Endothelial cell (in vitro differentiated cells): ENCODE measurements at regions not wholly inside any gene's neighbourhood (a gene's known extent, or its start where the extent isn't known, plus 50 kb on each side); places are given as distances from the start of the nearest gene placed in this dataset.

Source experiments
- DNase-seq: peaks from one replicate; pipeline ENCODE4 v3.0.0; 2021; ENCODE audit warnings: low spot score
- H3K27ac Mint-ChIP-seq: one replicate; pipeline ENCODE4 v1.8.0; 2021; ENCODE audit warnings: mixed read lengths, inconsistent platforms; ENCODE audit not compliant: unreplicated experiment
- H3K27me3 Mint-ChIP-seq: one replicate; pipeline ENCODE4 v1.8.0; 2021; ENCODE audit warnings: mild to moderate bottlenecking, moderate library complexity, mixed read lengths, inconsistent platforms; ENCODE audit not compliant: unreplicated experiment
- H3K36me3 Mint-ChIP-seq: one replicate; pipeline ENCODE4 v1.8.0; 2021; ENCODE audit warnings: mild to moderate bottlenecking, low read depth, mixed read lengths, inconsistent platforms; ENCODE audit not compliant: unreplicated experiment
- H3K4me1 Mint-ChIP-seq: one replicate; pipeline ENCODE4 v1.8.0; 2021; ENCODE audit warnings: mild to moderate bottlenecking, mixed read lengths, inconsistent platforms; ENCODE audit not compliant: unreplicated experiment
- H3K4me3 Mint-ChIP-seq: one replicate; pipeline ENCODE4 v1.8.0; 2021; ENCODE audit warnings: mild to moderate bottlenecking, mixed read lengths, inconsistent platforms; ENCODE audit not compliant: unreplicated experiment
- H3K9me3 Mint-ChIP-seq: one replicate; pipeline ENCODE4 v1.8.0; 2021; ENCODE audit warnings: mixed read lengths, inconsistent platforms; ENCODE audit not compliant: unreplicated experiment
- CTCF ChIP-seq: fragments of 200-600 bp; sonication (generic); IDR thresholded peaks from one replicate; pipeline ENCODE4 v1.5.0; 2021; ENCODE audit warnings: antibody characterized with exemption; ENCODE audit not compliant: unreplicated experiment

- Mint-ChIP-seq H3K4me3 (no peak overlapping the region), H3K27me3 (no peaks in the 10 kb centered on the region), H3K36me3 (no peaks in the 10 kb centered on the region), H3K27ac (no peak overlapping the region), H3K4me1 (no peaks in the 10 kb centered on the region), H3K9me3 (no peaks in the 10 kb centered on the region)
- no peak for DNase-seq
- TF ChIP-seq CTCF, result no peak
Measured at GRCh38 chr1:190908246-190908645, 430.6 kb upstream of the BRINP3 start.

DNA sequence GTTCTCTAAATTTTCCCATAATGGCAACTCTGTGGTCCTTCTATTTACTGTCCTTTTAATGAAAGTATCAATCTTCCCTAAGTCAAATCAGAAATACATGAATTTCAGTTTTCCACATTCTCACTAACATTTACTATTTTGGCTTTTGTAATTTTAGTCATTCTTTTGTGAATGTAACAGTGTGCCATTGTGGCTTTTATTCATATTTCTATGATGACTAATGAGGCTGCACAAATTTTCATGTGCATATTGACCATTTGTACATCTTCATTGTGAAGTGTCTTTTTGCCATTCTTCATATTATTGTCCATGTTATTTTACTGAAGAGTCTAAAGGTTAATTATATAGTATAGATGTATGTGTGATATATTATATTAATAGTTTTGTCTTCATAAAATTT is 431.0 kb upstream of the BRINP3 start:
- no peak overlapping the region for H3K27ac Mint-ChIP-seq
- H3K4me1 Mint-ChIP-seq, result no peaks in the 10 kb centered on the region
- H3K27me3 Mint-ChIP-seq, result no peaks in the 10 kb centered on the region
- no peak for DNase-seq
- no peaks in the 10 kb centered on the region for H3K36me3 Mint-ChIP-seq
- H3K4me3 Mint-ChIP-seq, result no peak overlapping the region
- no peaks in the 10 kb centered on the region for H3K9me3 Mint-ChIP-seq
- no peak for TF ChIP-seq CTCF

- no peak for TF ChIP-seq CTCF
- Mint-ChIP-seq H3K36me3 (no peaks in the 10 kb centered on the region), H3K9me3 (no peaks in the 10 kb centered on the region), H3K4me1 (no peaks in the 10 kb centered on the region), H3K27me3 (no peaks in the 10 kb centered on the region), H3K27ac (no peak overlapping the region), H3K4me3 (no peak overlapping the region)
- no peak for DNase-seq
Measured at GRCh38 chr1:190935925-190936324, 458.3 kb upstream of the BRINP3 start.

GRCh38 chr1:190936337-190936736 is 458.7 kb upstream of the BRINP3 start:
- no peaks in the 10 kb centered on the region for H3K27me3 Mint-ChIP-seq
- no peaks in the 10 kb centered on the region for H3K9me3 Mint-ChIP-seq
- H3K36me3 Mint-ChIP-seq, result no peaks in the 10 kb centered on the region
- H3K27ac Mint-ChIP-seq, result no peak overlapping the region
- no peak for TF ChIP-seq CTCF
- no peak overlapping the region for H3K4me3 Mint-ChIP-seq
- DNase-seq, result no peak
- no peaks in the 10 kb centered on the region for H3K4me1 Mint-ChIP-seq

- Mint-ChIP-seq H3K9me3 (no peaks in the 10 kb centered on the region), H3K4me1 (no peaks in the 10 kb centered on the region), H3K36me3 (no peaks in the 10 kb centered on the region), H3K27me3 (no peaks in the 10 kb centered on the region), H3K4me3 (no peak overlapping the region), H3K27ac (no peak overlapping the region)
- TF ChIP-seq CTCF, result no peak
- no peak for DNase-seq
Measured at GRCh38 chr1:190940951-190941350, 463.3 kb upstream of the BRINP3 start.
